GM23248 (cell line): ENCODE measurements at regions not wholly inside any gene's neighbourhood (a gene's known extent, or its start where the extent isn't known, plus 50 kb on each side); places are given as distances from the start of the nearest gene placed in this dataset.

ENCODE experiments used
- EZH2 ChIP-seq: fragments of 200-600 bp; sonication (generic); IDR thresholded peaks from 2 replicates; pipeline ENCODE4 v1.6.1; 2018; ENCODE audit warnings: antibody characterized with exemption, mild to moderate bottlenecking; ENCODE audit not compliant: insufficient read depth, poor library complexity, severe bottlenecking
- EZH2phosphoT487 ChIP-seq: fragments of 200-600 bp; sonication (generic); IDR thresholded peaks from 2 replicates; pipeline ENCODE4 v1.6.1; 2018; ENCODE audit warnings: antibody characterized with exemption, moderate library complexity, mild to moderate bottlenecking, low read depth; ENCODE audit not compliant: insufficient read depth

DNA sequence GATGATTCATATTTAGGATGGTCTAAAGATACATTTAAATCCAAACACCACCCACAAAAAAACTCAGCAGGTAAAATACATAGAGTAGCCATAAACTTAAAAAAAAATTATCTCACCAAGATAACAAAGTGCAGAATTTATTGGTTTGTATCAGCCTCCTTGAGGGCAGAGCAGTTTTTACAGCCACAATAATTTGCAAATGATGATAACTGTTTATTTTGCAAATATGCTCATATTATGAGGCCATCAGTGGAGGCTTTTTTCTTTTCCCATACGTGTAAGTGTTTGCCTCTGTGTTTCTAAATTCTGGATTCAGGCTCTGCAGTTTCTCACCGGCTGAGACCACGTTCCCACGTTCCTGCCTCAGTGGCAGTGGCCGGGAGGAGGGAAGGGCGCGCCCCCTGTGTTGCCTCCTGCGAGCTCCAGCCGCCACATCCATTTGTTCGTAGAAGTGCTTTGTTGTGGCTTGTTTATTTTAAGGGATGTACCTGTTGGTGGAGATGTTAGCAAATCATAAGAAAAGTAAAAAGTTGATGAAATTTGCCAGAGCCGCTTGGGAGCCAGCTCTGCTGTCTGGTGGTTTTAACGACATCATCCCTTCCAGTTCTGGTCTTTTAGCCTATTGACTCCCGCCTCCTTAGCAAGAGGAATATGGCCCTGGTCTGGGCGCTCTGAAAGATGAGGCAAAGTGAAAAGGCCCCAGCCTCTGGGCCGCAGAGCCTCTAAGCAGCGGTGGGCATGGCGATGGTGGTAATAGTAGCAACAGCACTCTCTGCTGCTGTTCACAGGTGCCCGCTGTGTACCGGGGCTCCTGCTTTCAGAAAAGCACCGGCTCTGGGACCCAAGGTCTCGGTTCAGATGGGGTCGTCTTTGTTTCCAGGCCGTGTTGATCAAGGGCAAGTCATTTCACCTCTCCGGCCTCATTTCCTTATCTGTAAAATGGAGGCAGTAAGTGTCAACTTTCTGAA is 66.7 kb upstream of the PPARA start:
- TF ChIP-seq EZH2 (no peak), EZH2phosphoT487 (no peak)
